T-helper 1 cell treated with Interleukin-12 subunit alpha and Interleukin-12 subunit beta and Interleukin-4 antibody, amounts not matched to agents 30 ng/mL and 1 ng/mL, for 36 hours (primary cell): ENCODE measurements at regions not wholly inside any gene's neighbourhood (a gene's known extent, or its start where the extent isn't known, plus 50 kb on each side); places are given as distances from the start of the nearest gene placed in this dataset.

ENCODE experiments used
- intact Hi-C: fragments of 100-400 bp; cut with micrococcal nuclease; formaldehyde crosslinking; loops from one replicate; pipeline ENCODE4 v1.15.1; 2024

GRCh38 chr22:49490692-49491091 lies 337.0 kb downstream of the BRD1 start:
- intact Hi-C loops: no loop called here

GRCh38 chr22:49489821-49490220 lies 337.9 kb downstream of the BRD1 start:
- intact Hi-C loops: no loop called here

GRCh38 chr22:49488943-49489342 lies 338.7 kb downstream of the BRD1 start:
- intact Hi-C loops: no loop called here

GRCh38 chr22:49487950-49488349 lies 339.7 kb downstream of the BRD1 start:
- intact Hi-C loops: no loop called here

GRCh38 chr22:49486225-49486624 lies 341.4 kb downstream of the BRD1 start:
- intact Hi-C loops: no loop called here

GRCh38 chr22:49483946-49484345 lies 343.7 kb downstream of the BRD1 start:
- intact Hi-C loops: no loop called here

- intact Hi-C loops: no loop called here
Measured at GRCh38 chr22:49483281-49483870, 344.3 kb downstream of the BRD1 start.

- intact Hi-C loops: no loop called here
Measured at GRCh38 chr22:49482811-49483210, 344.9 kb downstream of the BRD1 start.

GRCh38 chr22:49481659-49482399 lies 345.8 kb downstream of the BRD1 start:
- intact Hi-C loops: no loop called here

GRCh38 chr22:49480896-49481658 lies 346.6 kb downstream of the BRD1 start:
- intact Hi-C loops: no loop called here

GRCh38 chr22:49480331-49480730 lies 347.3 kb downstream of the BRD1 start:
- intact Hi-C loops: no loop called here

- intact Hi-C loops: no loop called here
Measured at GRCh38 chr22:49479566-49479965, 348.1 kb downstream of the BRD1 start.

GRCh38 chr22:49476800-49477400 lies 350.8 kb downstream of the BRD1 start:
- intact Hi-C loops: no loop called here

- intact Hi-C loops: no loop called here
Measured at GRCh38 chr22:49476176-49476575, 351.5 kb downstream of the BRD1 start.

GRCh38 chr22:49475253-49475652 lies 352.4 kb downstream of the BRD1 start:
- intact Hi-C loops: no loop called here

- intact Hi-C loops: no loop called here
Measured at GRCh38 chr22:49473286-49473685, 354.4 kb downstream of the BRD1 start.

GRCh38 chr22:49470741-49471503 lies 356.8 kb downstream of the BRD1 start:
- intact Hi-C loops: no loop called here

- intact Hi-C loops: no loop called here
Measured at GRCh38 chr22:49469896-49470740, 357.6 kb downstream of the BRD1 start.

- intact Hi-C loops: no loop called here
Measured at GRCh38 chr22:49468487-49469198, 359.0 kb downstream of the BRD1 start.
